ENCODE measurements at regions not wholly inside any gene's neighbourhood (a gene's known extent, or its start where the extent isn't known, plus 50 kb on each side); places are given as distances from the start of the nearest gene placed in this dataset.
"Not testable (repeated sequence)": the region's sequence is repeated elsewhere in the genome, so short reads cannot be mapped to it uniquely, and the experiment has no call there.

- in situ Hi-C loops (cut with MboI) = no loop called here
- Histone ChIP-seq H3K4me2 (ENCODE audit: unreplicated experiment) (no peak overlapping the region), H3K4me3 (no peak overlapping the region), H3K9ac (no peak overlapping the region), H4K20me1 (ENCODE audit: insufficient read depth) (no peaks in the 10 kb centered on the region), H3K27ac (no peak overlapping the region), H3K79me2 (ENCODE audit: insufficient read depth) (no peaks in the 10 kb centered on the region), H3K9me3 (ENCODE audit: low read depth) (no peaks in the 10 kb centered on the region), H3K9me2 (ENCODE audit: insufficient read depth) (no peaks in the 10 kb centered on the region), H3K4me1 (ENCODE audit: insufficient read depth) (no peaks in the 10 kb centered on the region), H3K36me3 (ENCODE audit: low read depth) (no peaks in the 10 kb centered on the region), H2AFZ (no peak overlapping the region), H3K27me3 (replicated peaks; ENCODE audit: insufficient read depth) (no peaks in the 10 kb centered on the region), H3F3A (ENCODE audit: insufficient read depth) (no peaks in the 10 kb centered on the region)
- TF ChIP-seq EZH2 (IDR thresholded peaks at IDR 0.05; ENCODE audit: insufficient read depth, poor library complexity, severe bottlenecking) = no peak
- no peak for TF ChIP-seq EZH2phosphoT487 (IDR thresholded peaks at IDR 0.05; ENCODE audit: insufficient read depth, low read depth)
- no peak for DNase-seq
- 0 to 3% methylated on average over 3 of the region's 3 CpGs for WGBS, 2 experiments (ENCODE audit: low coverage in 1 of 2, low lambda C conversion rate in 2 of 2, missing lambda C conversion rate in 2 of 2)
Measured at GRCh38 chr7:54416678-54417077, 125.5 kb upstream of the VSTM2A start.

GRCh38 chr7:54419209-54419608 is 123.0 kb upstream of the VSTM2A start:
- H3K4me3 ChIP-seq = no peak overlapping the region
- H3K9me2 ChIP-seq (ENCODE audit: insufficient read depth) = no peaks in the 10 kb centered on the region
- WGBS, 2 experiments (ENCODE audit: low coverage in 1 of 2, low lambda C conversion rate in 2 of 2, missing lambda C conversion rate in 2 of 2) = 55 to 63% methylated on average over 15 of the region's 15 CpGs
- no peak for DNase-seq
- TF ChIP-seq EZH2phosphoT487 (IDR thresholded peaks at IDR 0.05; ENCODE audit: insufficient read depth, low read depth) (no peak), EZH2 (IDR thresholded peaks at IDR 0.05; ENCODE audit: insufficient read depth, poor library complexity, severe bottlenecking) (no peak)
- no peaks in the 10 kb centered on the region for H3K79me2 ChIP-seq (ENCODE audit: insufficient read depth)
- H3K27ac ChIP-seq = no peak overlapping the region
- no peaks in the 10 kb centered on the region for H3K9me3 ChIP-seq (ENCODE audit: low read depth)
- no peak overlapping the region for H2AFZ ChIP-seq
- H3K4me2 ChIP-seq (ENCODE audit: unreplicated experiment) = no peak overlapping the region
- H3K27me3 ChIP-seq (replicated peaks; ENCODE audit: insufficient read depth) = no peaks in the 10 kb centered on the region
- no peaks in the 10 kb centered on the region for H3K36me3 ChIP-seq (ENCODE audit: low read depth)
- H3K4me1 ChIP-seq (ENCODE audit: insufficient read depth) = no peaks in the 10 kb centered on the region
- in situ Hi-C loops (cut with MboI) = no loop called here
- H3K9ac ChIP-seq = no peak overlapping the region
- no peaks in the 10 kb centered on the region for H4K20me1 ChIP-seq (ENCODE audit: insufficient read depth)
- H3F3A ChIP-seq (ENCODE audit: insufficient read depth) = no peaks in the 10 kb centered on the region

GRCh38 chr7:54426406-54426805 is 115.8 kb upstream of the VSTM2A start:
- Histone ChIP-seq H3K9ac (no peak overlapping the region), H3F3A (ENCODE audit: insufficient read depth) (no peaks in the 10 kb centered on the region), H3K27me3 (replicated peaks; ENCODE audit: insufficient read depth) (no peaks in the 10 kb centered on the region), H3K36me3 (ENCODE audit: low read depth) (no peaks in the 10 kb centered on the region), H3K9me2 (ENCODE audit: insufficient read depth) (no peaks in the 10 kb centered on the region), H3K4me3 (no peak overlapping the region), H2AFZ (no peak overlapping the region), H3K4me2 (ENCODE audit: unreplicated experiment) (no peak overlapping the region), H4K20me1 (ENCODE audit: insufficient read depth) (no peaks in the 10 kb centered on the region), H3K4me1 (ENCODE audit: insufficient read depth) (no peaks in the 10 kb centered on the region), H3K27ac (no peak overlapping the region), H3K9me3 (ENCODE audit: low read depth) (no peaks in the 10 kb centered on the region), H3K79me2 (ENCODE audit: insufficient read depth) (no peaks in the 10 kb centered on the region)
- no peak for DNase-seq
- in situ Hi-C loops (cut with MboI) = no loop called here
- TF ChIP-seq EZH2phosphoT487 (IDR thresholded peaks at IDR 0.05; ENCODE audit: insufficient read depth, low read depth) (no peak), EZH2 (IDR thresholded peaks at IDR 0.05; ENCODE audit: insufficient read depth, poor library complexity, severe bottlenecking) (no peak)
- 4 to 18% methylated on average over 2 of the region's 2 CpGs for WGBS, 2 experiments (ENCODE audit: low coverage in 1 of 2, low lambda C conversion rate in 2 of 2, missing lambda C conversion rate in 2 of 2)

GRCh38 chr7:54429111-54429510 is 113.1 kb upstream of the VSTM2A start:
- Histone ChIP-seq H4K20me1 (ENCODE audit: insufficient read depth) (no peaks in the 10 kb centered on the region), H3F3A (ENCODE audit: insufficient read depth) (no peaks in the 10 kb centered on the region), H3K9me3 (ENCODE audit: low read depth) (no peaks in the 10 kb centered on the region), H3K9ac (no peak overlapping the region), H3K27me3 (replicated peaks; ENCODE audit: insufficient read depth) (no peaks in the 10 kb centered on the region), H3K79me2 (ENCODE audit: insufficient read depth) (no peaks in the 10 kb centered on the region), H3K27ac (no peak overlapping the region), H3K4me2 (ENCODE audit: unreplicated experiment) (no peak overlapping the region), H3K4me3 (no peak overlapping the region), H2AFZ (no peak overlapping the region), H3K4me1 (ENCODE audit: insufficient read depth) (no peaks in the 10 kb centered on the region), H3K36me3 (ENCODE audit: low read depth) (no peaks in the 10 kb centered on the region), H3K9me2 (ENCODE audit: insufficient read depth) (no peaks in the 10 kb centered on the region)
- no peak for TF ChIP-seq EZH2phosphoT487 (IDR thresholded peaks at IDR 0.05; ENCODE audit: insufficient read depth, low read depth)
- in situ Hi-C loops (cut with MboI) = no loop called here
- no peak for DNase-seq

- H3K27me3 ChIP-seq (replicated peaks; ENCODE audit: insufficient read depth) = no peaks in the 10 kb centered on the region
- H3K36me3 ChIP-seq (ENCODE audit: low read depth) = no peaks in the 10 kb centered on the region
- H3K9me3 ChIP-seq (ENCODE audit: low read depth) = no peaks in the 10 kb centered on the region
- no peak overlapping the region for H3K4me2 ChIP-seq (ENCODE audit: unreplicated experiment)
- H2AFZ ChIP-seq = no peak overlapping the region
- in situ Hi-C loops (cut with MboI) = no loop called here
- no peak overlapping the region for H3K9ac ChIP-seq
- H3K4me3 ChIP-seq = no peak overlapping the region
- H3K4me1 ChIP-seq (ENCODE audit: insufficient read depth) = no peaks in the 10 kb centered on the region
- no peak for DNase-seq
- H3K9me2 ChIP-seq (ENCODE audit: insufficient read depth) = no peaks in the 10 kb centered on the region
- WGBS, 2 experiments (ENCODE audit: low coverage in 1 of 2, low lambda C conversion rate in 2 of 2, missing lambda C conversion rate in 2 of 2) = 8 to 13% methylated on average over 5 of the region's 5 CpGs
- TF ChIP-seq EZH2phosphoT487 (IDR thresholded peaks at IDR 0.05; ENCODE audit: insufficient read depth, low read depth) (no peak), EZH2 (IDR thresholded peaks at IDR 0.05; ENCODE audit: insufficient read depth, poor library complexity, severe bottlenecking) (no peak)
- no peaks in the 10 kb centered on the region for H4K20me1 ChIP-seq (ENCODE audit: insufficient read depth)
- H3K27ac ChIP-seq = no peak overlapping the region
- no peaks in the 10 kb centered on the region for H3F3A ChIP-seq (ENCODE audit: insufficient read depth)
- no peaks in the 10 kb centered on the region for H3K79me2 ChIP-seq (ENCODE audit: insufficient read depth)
Measured at GRCh38 chr7:54439391-54439790, 102.8 kb upstream of the VSTM2A start.

GRCh38 chr7:54444046-54444686 is 98.0 kb upstream of the VSTM2A start:
- WGBS, 2 experiments (ENCODE audit: low coverage in 1 of 2, low lambda C conversion rate in 2 of 2, missing lambda C conversion rate in 2 of 2) = 49 to 60% methylated on average over 14 to 32 of the region's 34 CpGs
- H2AFZ ChIP-seq; H3K79me2 ChIP-seq (ENCODE audit: insufficient read depth); H3K27ac ChIP-seq; H3K9me3 ChIP-seq (ENCODE audit: low read depth); H4K20me1 ChIP-seq (ENCODE audit: insufficient read depth); H3K4me3 ChIP-seq; H3K9ac ChIP-seq; DNase-seq; H3K36me3 ChIP-seq (ENCODE audit: low read depth); H3K4me1 ChIP-seq (ENCODE audit: insufficient read depth); H3K9me2 ChIP-seq (ENCODE audit: insufficient read depth); H3K27me3 ChIP-seq (replicated peaks; ENCODE audit: insufficient read depth); H3F3A ChIP-seq (ENCODE audit: insufficient read depth); in situ Hi-C loops (cut with MboI); H3K4me2 ChIP-seq (ENCODE audit: unreplicated experiment): not testable (repeated sequence)

- H3K27me3 ChIP-seq (replicated peaks; ENCODE audit: insufficient read depth); in situ Hi-C loops (cut with MboI); H3K4me3 ChIP-seq; H3K9me2 ChIP-seq (ENCODE audit: insufficient read depth); H3K27ac ChIP-seq; H4K20me1 ChIP-seq (ENCODE audit: insufficient read depth); DNase-seq; H2AFZ ChIP-seq; H3K79me2 ChIP-seq (ENCODE audit: insufficient read depth); H3K4me1 ChIP-seq (ENCODE audit: insufficient read depth); H3K9me3 ChIP-seq (ENCODE audit: low read depth); H3K36me3 ChIP-seq (ENCODE audit: low read depth); H3K9ac ChIP-seq; H3F3A ChIP-seq (ENCODE audit: insufficient read depth); H3K4me2 ChIP-seq (ENCODE audit: unreplicated experiment): not testable (repeated sequence)
- WGBS, 2 experiments (ENCODE audit: low coverage in 1 of 2, low lambda C conversion rate in 2 of 2, missing lambda C conversion rate in 2 of 2) = 9 to 17% methylated on average over 1 of the region's 1 CpG
Measured at GRCh38 chr7:54453168-54453567, 89.0 kb upstream of the VSTM2A start.
